Ectodermal cell (in vitro differentiated cells): ENCODE measurements at regions not wholly inside any gene's neighbourhood (a gene's known extent, or its start where the extent isn't known, plus 50 kb on each side); places are given as distances from the start of the nearest gene placed in this dataset.

Source experiments
- H3K27ac ChIP-seq: 2 replicates; pipeline ENCODE4 v1.7.0; 2013; ENCODE audit warnings: mild to moderate bottlenecking, low read depth, low read length; ENCODE audit not compliant: insufficient read depth, poor library complexity, severe bottlenecking
- H3K27me3 ChIP-seq: 2 replicates; pipeline ENCODE4 v1.7.0; 2013; ENCODE audit warnings: mild to moderate bottlenecking, low read length; ENCODE audit not compliant: insufficient read depth, control insufficient read depth, poor library complexity, severe bottlenecking
- H3K36me3 ChIP-seq: one replicate; pipeline ENCODE4 v1.7.0; 2013; ENCODE audit warnings: low read length; ENCODE audit not compliant: control insufficient read depth, insufficient read depth
- H3K4me1 ChIP-seq: one replicate; pipeline ENCODE4 v1.7.0; 2013; ENCODE audit warnings: low read length; ENCODE audit not compliant: control insufficient read depth, insufficient read depth
- H3K4me3 ChIP-seq: 2 replicates; pipeline ENCODE4 v1.7.0; 2013; ENCODE audit warnings: low read depth, low read length, control low read depth; ENCODE audit not compliant: insufficient read depth
- H3K9me3 ChIP-seq: 2 replicates; pipeline ENCODE4 v1.7.0; 2013; ENCODE audit warnings: mild to moderate bottlenecking, low read length, moderate library complexity; ENCODE audit not compliant: control insufficient read depth
- WGBS, 2 experiments: methylation state at CpG; one replicate each; pipeline ENCODE4 v1.1.7; 2013; ENCODE audit warnings: missing lambda C conversion rate in 2 of 2; 5-methylcytosine and 5-hydroxymethylcytosine counted together

DNA sequence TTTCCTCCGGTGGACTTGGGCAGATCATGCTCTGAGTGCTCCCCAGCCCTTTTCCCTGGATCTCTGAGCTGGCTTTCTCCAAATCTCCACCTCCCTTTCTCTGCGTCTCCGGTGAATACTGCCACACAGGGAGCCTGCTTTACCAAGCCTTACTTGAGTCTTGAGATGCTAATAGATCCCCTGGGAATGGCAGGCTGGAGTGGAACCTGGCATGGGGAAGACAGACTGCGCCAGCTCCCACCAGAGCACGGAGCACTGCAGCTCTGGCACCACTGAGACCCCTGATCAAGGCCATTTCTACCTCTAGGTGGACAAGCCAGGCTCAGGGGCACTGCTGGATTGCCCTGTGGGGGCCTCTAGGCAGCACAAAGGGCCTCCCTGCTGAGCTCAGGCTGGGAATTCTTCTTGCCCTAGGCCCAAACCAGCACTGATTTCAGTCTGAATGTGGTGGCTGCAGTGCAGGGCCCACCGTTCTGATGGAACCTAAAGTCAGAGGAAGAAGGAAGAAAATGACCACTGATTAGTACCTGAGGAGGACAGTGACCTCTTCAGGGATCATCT is 74.3 kb upstream of the CRHR1 start:
- no peak overlapping the region for H3K27ac ChIP-seq
- no peaks in the 10 kb centered on the region for H3K9me3 ChIP-seq
- peaks cover 4% of the 10 kb centered on the region for H3K4me1 ChIP-seq
- no peaks in the 10 kb centered on the region for H3K36me3 ChIP-seq
- no peaks in the 10 kb centered on the region for H3K27me3 ChIP-seq
- WGBS, 2 experiments = 44 to 45% methylated on average over 6 of the region's 6 CpGs
- H3K4me3 ChIP-seq = no peak overlapping the region

DNA sequence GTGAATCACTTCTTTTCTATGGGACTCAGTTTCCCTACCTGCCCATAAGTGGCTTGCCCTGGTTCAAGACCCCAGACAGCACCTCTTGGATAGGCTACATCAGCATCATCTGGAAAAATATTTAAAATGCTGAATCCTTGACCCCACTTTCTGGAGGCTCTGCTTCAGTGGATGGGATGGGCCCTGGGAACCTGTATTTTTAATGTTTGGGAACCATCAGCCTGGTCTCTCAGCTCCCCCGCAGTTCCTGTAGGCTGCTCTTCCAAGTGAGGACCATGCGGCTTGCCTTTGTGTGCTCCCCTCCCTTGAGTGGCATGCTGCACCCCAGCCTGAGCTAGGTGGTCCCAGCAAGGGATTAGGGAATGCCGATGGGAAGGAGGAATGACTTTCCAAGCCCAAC is 68.3 kb upstream of the CRHR1 start:
- no peaks in the 10 kb centered on the region for H3K9me3 ChIP-seq
- 81 to 84% methylated on average over 3 of the region's 3 CpGs for WGBS, 2 experiments
- no peaks in the 10 kb centered on the region for H3K27me3 ChIP-seq
- no peak overlapping the region for H3K4me3 ChIP-seq
- no peaks in the 10 kb centered on the region for H3K4me1 ChIP-seq
- no peaks in the 10 kb centered on the region for H3K36me3 ChIP-seq
- H3K27ac ChIP-seq = no peak overlapping the region

DNA sequence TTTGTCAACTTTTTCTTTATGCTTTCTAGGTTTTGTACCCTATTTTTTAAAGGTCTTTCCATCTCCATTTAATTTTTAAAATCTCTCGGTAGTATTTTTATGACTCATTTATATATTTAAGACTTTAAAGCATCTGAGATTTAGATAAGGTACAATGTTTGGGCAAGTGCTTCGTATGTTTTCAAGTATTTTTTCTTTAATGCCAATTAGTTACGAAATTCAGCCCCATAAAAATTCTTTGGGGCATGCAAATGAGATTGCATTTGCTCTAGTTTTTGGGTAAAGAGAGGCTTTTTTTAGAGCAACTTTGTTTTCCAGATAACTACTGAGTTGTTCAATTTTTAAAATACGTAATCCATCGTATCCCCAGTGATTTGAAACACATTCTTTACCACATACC is 65.3 kb upstream of the CRHR1 start:
- no peak overlapping the region for H3K27ac ChIP-seq
- no peaks in the 10 kb centered on the region for H3K27me3 ChIP-seq
- no peaks in the 10 kb centered on the region for H3K4me1 ChIP-seq
- no peaks in the 10 kb centered on the region for H3K36me3 ChIP-seq
- H3K4me3 ChIP-seq = no peak overlapping the region
- WGBS, 2 experiments = 95 to 98% methylated on average over 4 of the region's 5 CpGs
- H3K9me3 ChIP-seq = no peaks in the 10 kb centered on the region

GRCh38 chr17:45719335-45720071 is 64.6 kb upstream of the CRHR1 start:
- Histone ChIP-seq H3K4me1 (no peaks in the 10 kb centered on the region), H3K36me3 (no peaks in the 10 kb centered on the region), H3K27me3 (no peaks in the 10 kb centered on the region), H3K4me3 (no peak overlapping the region), H3K9me3 (no peaks in the 10 kb centered on the region), H3K27ac (no peak overlapping the region)
- WGBS, 2 experiments = 76 to 82% methylated on average over 3 of the region's 3 CpGs

DNA sequence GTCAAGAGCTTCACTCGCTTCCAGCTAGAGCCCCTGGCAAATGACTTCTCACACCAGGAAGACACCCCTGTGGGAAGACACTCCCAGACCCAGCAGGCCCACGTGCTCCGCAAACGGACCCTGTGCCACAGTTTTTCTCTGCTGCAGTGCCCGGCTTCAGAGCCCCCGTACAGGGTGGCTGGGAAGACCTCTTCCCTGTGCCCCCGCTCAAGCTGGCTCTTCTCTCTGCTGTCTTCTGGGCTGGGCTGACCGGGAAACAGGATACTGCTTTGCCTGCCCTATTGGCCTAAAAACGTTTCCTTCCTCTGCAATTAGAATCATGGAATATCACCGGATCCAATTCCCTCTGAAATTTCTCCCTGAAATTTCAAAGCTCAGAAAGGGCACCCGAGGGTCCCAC is 63.7 kb upstream of the CRHR1 start:
- Histone ChIP-seq H3K4me1 (no peaks in the 10 kb centered on the region), H3K36me3 (no peaks in the 10 kb centered on the region), H3K27ac (no peak overlapping the region), H3K9me3 (no peaks in the 10 kb centered on the region), H3K4me3 (no peak overlapping the region), H3K27me3 (no peaks in the 10 kb centered on the region)
- WGBS, 2 experiments = 87 to 91% methylated on average over 11 of the region's 11 CpGs

GRCh38 chr17:45722161-45722560 is 62.0 kb upstream of the CRHR1 start:
- Histone ChIP-seq H3K4me1 (no peaks in the 10 kb centered on the region), H3K4me3 (no peak overlapping the region), H3K9me3 (no peaks in the 10 kb centered on the region), H3K27me3 (no peaks in the 10 kb centered on the region), H3K36me3 (no peaks in the 10 kb centered on the region), H3K27ac (no peak overlapping the region)
- 12 to 13% methylated on average over 7 of the region's 7 CpGs for WGBS, 2 experiments

DNA sequence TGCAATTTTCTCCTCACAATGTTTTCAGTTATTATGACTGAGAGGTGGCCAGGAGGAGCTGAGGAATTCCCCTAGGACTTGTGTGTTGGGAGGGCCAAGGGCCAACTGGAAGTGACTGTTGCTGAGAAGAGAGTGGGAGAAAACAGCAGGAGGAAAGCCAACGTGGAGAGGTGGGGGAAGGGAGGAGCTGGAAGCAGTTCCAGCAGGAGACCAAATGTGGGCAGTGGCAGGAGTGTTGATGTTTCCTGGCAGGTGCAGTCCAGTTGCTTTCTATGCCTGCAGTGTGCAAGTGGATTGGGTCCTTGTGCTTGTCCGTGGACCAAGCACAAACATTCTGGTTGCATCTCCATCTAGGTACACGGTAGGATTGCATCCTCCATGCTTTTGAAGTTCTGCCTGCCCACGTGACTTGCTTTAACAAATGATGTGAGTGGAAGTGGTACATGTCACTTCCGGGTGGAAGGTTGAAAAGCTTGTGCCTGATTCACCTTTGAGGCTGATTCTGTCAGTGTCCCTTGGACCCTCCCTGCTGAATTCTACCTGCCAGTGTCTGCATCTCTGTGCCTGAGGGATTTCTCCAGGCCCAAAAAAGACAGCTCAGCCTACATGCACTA is 54.7 kb upstream of the CRHR1 start:
- Histone ChIP-seq H3K4me3 (no peak overlapping the region), H3K27me3 (no peaks in the 10 kb centered on the region), H3K36me3 (no peaks in the 10 kb centered on the region), H3K27ac (no peak overlapping the region), H3K9me3 (no peaks in the 10 kb centered on the region), H3K4me1 (peaks cover 3% of the 10 kb centered on the region)
- 69 to 72% methylated on average over 5 of the region's 5 CpGs for WGBS, 2 experiments

- no peaks in the 10 kb centered on the region for H3K36me3 ChIP-seq
- H3K27ac ChIP-seq = no peak overlapping the region
- 91 to 94% methylated on average over 2 of the region's 2 CpGs for WGBS, 2 experiments
- no peaks in the 10 kb centered on the region for H3K27me3 ChIP-seq
- no peaks in the 10 kb centered on the region for H3K9me3 ChIP-seq
- no peak overlapping the region for H3K4me3 ChIP-seq
- H3K4me1 ChIP-seq = peaks cover 3% of the 10 kb centered on the region
These were observed 53.9 kb upstream of the CRHR1 start for GRCh38 chr17:45730192-45730591.

DNA sequence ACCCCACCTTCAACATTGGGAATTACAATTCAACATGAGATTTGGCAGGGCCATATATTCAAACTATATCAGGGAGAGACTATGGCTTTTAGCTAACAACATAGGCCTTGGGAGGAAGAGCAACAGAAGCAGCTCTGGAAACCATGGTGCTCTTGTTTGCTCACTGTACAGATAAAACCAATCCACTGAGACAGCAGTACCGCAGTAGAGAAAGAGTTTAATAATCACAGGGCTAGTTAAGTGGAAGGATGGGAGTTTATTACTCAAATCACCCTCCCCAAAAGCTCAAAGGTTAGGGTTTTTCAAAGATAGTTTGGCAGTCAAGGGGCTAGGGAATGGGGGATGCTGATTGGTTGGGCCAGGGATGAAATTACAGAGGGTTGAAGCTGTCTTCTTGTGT is 52.7 kb upstream of the CRHR1 start:
- Histone ChIP-seq H3K9me3 (no peaks in the 10 kb centered on the region), H3K4me3 (no peak overlapping the region), H3K36me3 (no peaks in the 10 kb centered on the region), H3K4me1 (peaks cover 3% of the 10 kb centered on the region), H3K27ac (no peak overlapping the region), H3K27me3 (peaks cover 2% of the 10 kb centered on the region)
- 100% methylated on average over 1 of the region's 1 CpG for WGBS, 2 experiments

DNA sequence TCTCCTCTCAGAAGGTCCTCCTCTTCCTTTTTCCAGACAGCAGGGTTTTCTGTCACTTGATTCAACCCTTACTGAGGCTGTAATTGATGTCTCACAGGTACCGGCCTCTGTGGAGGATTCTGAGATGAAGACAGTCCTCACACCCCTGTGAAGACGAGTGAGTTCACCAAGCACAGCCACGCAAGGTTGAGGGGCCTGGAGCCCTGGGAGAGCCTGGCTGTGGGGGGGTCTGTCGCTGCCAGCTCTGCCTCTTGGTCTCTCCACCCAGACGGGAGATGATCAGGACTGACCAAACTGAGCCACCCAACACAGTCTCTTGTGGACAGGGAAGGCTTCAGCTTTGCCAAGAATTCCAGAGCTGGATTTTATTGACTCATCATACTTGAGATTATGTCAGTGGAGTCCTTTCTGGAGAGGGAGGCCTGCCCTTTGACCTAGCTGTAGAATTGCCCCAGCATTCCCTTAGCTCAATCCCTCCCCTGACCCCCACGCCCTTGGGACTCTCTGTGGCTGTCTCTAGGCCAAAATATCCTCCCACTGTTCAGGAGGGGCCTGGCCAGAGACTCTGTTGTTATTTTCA is 51.1 kb upstream of the CRHR1 start:
- no peaks in the 10 kb centered on the region for H3K36me3 ChIP-seq
- H3K27me3 ChIP-seq = peaks cover 8% of the 10 kb centered on the region
- no peak overlapping the region for H3K27ac ChIP-seq
- H3K4me3 ChIP-seq = no peak overlapping the region
- H3K9me3 ChIP-seq = no peaks in the 10 kb centered on the region
- peaks cover 3% of the 10 kb centered on the region for H3K4me1 ChIP-seq
- WGBS, 2 experiments = 85 to 91% methylated on average over 6 of the region's 6 CpGs
